HG03039 (cell line): ENCODE measurements at regions not wholly inside any gene's neighbourhood (a gene's known extent, or its start where the extent isn't known, plus 50 kb on each side); places are given as distances from the start of the nearest gene placed in this dataset.
"Not testable (repeated sequence)": the region's sequence is repeated elsewhere in the genome, so short reads cannot be mapped to it uniquely, and the experiment has no call there.

Experiments used
- ATAC-seq: cut with Tn5 transposase; IDR thresholded peaks from one replicate; pipeline ENCODE4 v1.9.1; 2021; ENCODE audit warnings: mild to moderate bottlenecking, moderate library complexity; ENCODE audit not compliant: unreplicated experiment

DNA sequence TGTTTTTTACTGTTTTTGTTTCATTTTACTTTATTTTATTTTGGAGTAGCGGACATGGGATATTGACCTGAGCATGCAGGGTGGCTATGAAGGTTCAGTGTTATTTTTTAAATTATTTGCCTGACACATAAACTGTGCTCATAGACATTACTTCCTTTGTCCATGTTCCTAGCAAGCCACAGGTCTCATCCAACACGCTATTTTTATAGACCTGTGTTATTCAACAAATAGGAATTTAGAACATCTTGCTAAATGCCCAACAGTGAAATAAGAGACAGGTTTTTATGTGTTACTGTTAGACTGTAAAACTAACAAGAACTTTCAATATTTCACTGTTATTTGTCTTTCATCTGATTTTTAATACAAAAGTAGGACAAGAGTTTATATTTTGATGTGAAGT, 756.4 kb downstream of the KCNT2 start:
- no peak for ATAC-seq

GRCh38 chr1:195851016-195851601, 757.1 kb downstream of the KCNT2 start:
- no peak for ATAC-seq

- ATAC-seq = no peak
Observed at GRCh38 chr1:195849180-195849579, 759.1 kb downstream of the KCNT2 start.

GRCh38 chr1:195847957-195848875, 760.0 kb downstream of the KCNT2 start:
- not testable (repeated sequence) for ATAC-seq

DNA sequence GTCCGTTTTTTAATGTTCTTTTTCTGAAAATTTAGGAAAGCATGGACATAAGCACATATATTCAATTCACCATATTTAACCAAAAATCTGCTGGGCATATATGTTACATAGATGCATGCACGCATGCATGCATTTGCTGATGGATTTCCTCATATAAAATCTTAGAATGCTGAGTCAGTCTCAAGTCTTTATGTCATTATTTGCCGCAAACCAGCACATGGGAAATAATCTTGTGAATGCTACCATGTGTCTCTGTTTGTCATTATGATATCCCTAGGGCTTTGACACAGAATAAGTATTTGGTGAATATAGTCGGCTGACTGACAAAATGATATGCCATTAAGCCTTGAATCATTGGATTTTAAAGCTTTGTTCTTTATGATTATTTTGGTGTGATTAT, 776.5 kb downstream of the KCNT2 start:
- ATAC-seq = no peak

- ATAC-seq = no peak
Observed at GRCh38 chr1:195828325-195828724, 779.9 kb downstream of the KCNT2 start.

DNA sequence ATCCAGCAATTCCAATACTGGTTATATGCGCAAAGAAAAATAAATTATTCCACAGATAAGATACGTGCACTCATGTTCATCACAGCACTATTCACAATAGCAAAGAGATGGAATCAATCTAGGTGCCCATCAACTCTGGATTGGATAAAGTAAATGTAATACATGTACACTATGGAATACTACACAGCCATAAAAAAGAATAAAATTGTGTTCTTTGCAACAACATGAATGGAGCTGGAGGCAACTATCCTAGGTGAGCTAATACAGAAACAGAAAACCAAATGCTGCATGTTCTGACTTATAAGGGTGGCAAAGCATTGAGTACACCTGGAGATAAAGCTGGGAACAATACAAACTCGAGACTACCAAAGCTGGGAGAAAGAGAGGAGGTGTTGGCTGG, 787.3 kb downstream of the KCNT2 start:
- ATAC-seq = no peak

DNA sequence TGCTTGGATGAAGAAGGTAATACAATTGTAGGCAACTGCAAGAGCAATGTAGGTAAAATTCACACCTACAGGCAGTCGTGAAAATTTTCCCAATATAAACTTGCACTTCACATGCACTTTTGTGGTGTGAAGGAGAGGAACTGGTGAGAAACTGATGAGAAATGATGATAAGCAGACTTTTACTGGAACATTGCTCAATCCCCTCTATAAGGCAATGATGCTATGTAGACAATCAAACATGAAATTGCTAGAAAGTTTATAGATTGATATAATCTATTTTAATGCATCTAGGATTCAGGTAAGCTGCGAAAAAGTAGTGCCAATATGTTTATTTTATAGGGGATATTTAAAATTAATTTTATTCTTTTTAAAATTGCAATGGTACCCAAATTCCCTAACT, 802.2 kb downstream of the KCNT2 start:
- no peak for ATAC-seq

DNA sequence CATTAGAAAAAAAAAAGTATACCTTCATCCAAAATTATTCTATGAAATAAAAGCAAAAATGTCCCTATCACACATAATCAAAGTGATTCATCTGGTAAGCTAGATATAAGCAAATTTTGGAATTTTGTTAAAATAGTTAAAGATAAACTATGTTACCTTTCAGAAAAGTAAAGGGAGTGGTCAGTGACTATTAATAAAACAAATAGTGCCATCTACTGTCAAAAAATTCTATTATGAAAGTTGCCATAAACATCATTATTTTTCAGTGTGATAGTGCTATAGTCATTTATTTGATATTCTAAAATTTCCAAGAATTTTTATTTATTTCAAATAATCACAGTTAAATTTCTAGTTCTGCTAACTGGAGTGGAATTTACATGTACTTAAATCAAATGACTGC, 803.7 kb downstream of the KCNT2 start:
- ATAC-seq = no peak

- ATAC-seq = no peak
Observed at GRCh38 chr1:195799016-195799415, 809.2 kb downstream of the KCNT2 start.

DNA sequence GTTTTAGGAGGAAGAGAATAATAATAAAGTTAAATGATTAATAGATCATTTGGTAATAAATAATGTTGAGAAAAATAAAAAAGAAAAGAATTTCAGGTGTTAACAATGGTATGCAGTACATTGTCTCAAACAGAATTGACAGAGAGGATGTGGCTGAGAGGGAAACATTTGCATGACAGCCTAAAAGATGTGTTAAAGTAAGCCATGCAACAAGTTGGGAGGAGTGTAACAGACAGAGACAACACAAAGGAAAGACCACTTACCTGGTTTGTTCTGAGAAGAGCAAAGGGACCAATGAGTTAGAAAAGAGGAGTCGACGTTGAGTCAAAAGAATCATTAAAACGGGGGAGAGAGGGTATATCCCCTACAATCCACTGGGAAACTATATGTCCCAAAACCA, 814.0 kb downstream of the KCNT2 start:
- ATAC-seq = no peak

DNA sequence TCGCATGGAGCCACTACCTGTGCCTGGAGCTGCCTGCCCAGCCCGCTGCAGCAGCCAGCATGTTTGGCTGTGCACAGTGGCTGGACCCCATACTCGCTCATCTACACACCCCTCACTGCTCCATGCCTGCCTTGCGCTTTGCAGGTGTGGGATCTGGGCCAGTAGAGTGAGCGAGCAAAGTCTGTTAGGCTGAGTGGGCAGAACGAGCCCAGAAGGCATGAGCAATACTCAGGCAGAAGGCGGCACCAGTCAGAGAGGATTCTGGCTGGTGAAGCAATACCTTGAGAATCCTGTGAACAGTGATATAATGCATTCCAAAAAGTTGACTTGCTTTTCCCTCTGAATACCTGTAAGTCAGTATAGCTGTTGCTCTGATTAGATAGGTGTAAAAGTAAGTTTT, 816.4 kb downstream of the KCNT2 start:
- ATAC-seq = no peak

DNA sequence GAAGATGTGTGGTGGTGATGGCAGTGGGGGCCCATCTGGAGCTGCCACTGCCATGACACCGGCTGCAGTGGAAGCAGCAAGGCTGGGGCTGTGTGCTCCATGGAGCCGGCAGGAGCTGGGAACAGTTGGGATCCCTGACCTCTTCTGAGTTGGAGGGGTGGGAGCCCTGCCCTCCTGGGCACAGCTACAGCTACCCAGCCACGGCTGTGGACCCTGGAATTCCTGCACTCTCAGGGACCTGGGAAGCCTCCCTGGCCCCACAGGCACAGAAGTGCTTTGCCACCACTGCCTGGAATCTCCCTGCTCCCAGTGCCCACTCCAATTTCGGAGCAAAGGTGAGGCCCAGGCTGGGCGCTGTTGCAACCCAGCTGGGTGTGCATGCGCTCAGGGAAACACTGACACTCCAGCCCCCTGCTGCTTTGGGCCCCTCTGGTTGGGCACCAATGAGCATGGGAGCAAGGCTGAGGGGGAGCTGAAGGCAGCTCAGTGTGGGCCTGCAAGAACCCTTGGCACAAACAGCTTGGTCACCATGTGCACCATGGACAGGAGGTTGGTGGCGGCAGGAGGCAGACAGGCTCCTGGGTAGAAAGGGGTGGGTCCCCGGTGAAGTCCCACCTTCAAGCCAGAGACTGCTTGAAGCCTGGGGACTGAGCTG, 817.6 kb downstream of the KCNT2 start:
- ATAC-seq = no peak

DNA sequence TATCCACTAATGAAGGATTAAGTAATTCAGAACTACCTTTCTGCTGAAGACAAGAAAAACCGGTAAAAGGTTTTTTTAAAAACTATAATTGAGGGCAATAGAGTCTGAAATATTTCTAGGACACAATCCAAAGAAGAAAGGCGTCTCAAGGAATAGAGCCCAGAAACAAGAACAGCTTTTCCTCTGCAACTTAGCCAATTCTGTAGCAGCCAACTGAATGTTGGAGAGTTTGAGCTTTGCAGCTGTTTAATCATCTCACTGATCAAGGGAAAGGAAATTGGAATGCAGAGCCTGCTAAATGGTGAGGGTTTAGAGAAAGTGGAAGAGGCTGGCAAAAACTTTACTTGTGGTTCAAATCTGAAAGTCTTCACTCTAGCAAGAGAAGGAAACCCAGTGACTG, 818.9 kb downstream of the KCNT2 start:
- ATAC-seq = no peak

DNA sequence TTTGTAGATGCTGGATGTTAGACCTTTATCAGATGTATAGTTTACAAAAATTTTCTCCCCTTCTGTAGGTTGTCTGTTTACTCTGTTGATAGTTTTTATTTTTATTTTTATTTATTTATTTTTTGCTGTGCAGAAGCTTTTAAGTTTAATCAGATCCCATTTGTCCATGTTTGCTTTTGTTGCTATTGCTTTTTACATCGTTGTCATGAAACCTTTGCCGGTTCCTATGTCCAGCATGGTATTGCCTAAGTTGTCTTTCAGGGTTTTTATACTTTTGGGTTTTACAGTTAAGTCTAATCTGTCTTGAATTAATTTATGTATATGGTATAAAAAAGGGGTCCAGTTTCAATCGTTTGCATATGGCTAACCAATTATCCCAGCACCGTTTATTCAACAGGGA, 819.5 kb downstream of the KCNT2 start:
- no peak for ATAC-seq

DNA sequence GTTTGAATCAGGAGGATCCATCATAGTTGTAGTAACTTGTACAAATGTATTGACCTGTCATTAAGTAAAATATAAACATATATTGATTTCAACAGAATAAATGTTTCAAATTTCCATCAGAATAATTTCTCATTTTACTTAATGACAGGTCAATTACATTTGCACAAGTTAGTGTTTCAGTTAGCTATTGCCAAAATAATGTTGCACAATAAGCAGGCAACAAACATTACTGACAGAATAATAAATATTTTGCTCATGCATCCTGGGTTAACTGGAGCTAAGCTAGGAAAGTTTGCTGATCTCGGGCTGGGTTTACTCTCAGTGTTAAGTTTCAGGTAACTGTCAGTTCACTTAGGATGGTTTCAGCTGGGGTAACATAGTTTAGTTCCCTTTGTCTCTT, 822.4 kb downstream of the KCNT2 start:
- ATAC-seq = no peak

DNA sequence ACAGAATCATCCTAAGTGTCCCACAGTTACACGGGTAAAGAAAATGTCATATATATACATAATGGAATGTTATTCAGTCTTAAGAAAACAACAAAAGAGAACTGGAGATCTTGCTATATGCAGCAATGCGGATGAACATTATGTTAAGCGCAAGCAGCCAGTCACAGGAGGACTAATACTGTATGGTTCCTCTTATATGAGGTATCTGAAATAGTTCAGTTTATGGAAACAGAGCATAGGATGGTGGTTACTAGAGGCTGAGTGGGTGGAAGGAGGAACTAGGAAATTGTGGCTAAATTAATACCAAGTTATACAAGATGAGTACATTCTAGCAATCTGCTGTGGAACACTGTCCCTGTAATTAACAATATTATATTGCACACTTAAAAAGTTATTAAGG, 834.3 kb downstream of the KCNT2 start:
- ATAC-seq = no peak

DNA sequence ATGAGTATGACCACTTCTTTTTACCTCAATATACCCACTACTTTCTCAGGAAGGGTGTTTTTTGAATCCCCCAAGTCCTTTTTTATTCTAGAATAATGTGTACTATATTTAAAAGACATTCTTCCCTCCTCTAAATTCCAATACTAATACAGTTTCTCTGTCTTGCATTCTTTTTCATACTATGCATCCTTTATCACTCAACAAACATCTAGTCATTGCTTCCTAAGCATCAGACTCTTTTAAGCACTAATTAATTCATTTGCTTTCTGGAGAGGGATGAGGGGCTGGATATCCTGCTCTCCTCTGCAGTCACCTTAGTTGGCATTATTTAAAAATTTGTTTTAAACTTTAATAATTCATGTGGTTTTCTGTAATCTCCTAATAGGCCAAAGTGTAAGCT, 838.8 kb downstream of the KCNT2 start:
- no peak for ATAC-seq

- ATAC-seq = no peak
Observed at GRCh38 chr1:195768936-195769335, 839.3 kb downstream of the KCNT2 start.

DNA sequence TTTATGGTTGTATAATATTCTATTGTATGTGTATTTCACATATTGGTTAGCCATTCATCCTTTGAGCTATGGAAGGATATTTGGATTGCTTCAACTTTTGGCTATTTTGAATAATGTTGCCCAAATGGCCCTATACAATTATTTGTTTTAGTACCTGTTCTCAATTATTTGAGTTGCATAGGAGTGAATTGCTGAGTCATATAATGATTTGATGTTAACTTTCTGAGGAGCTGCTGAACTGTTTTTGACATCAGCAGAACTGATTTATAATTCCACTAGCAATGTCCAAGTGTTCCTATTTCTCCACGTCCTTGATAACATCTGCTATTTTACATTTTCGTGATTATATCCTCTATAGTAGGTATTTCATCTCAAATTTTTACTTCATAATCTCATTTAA, 839.9 kb downstream of the KCNT2 start:
- ATAC-seq = no peak

- no peak for ATAC-seq
Observed at GRCh38 chr1:195766709-195767108, 841.5 kb downstream of the KCNT2 start.

DNA sequence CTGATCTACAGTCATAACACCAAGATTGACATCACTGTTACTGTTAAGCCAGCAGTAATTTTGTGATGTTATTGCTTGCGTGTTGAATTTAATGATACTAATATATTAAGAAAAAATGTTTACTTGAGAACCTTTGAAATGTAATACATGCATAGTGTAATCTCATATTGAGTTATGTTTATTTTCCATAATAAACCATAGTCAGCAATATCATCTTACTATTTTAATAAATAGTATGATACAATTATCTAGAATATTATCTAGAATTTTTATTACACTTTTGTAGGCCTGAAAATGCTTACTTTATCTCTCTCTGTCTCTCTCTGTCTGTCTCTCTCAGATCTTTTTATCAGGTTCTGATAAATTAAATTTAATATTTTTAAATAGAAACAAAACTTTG, 843.1 kb downstream of the KCNT2 start:
- ATAC-seq = no peak
